NCI-H1694 treated with DMSO at 0.1 percent for 48 hours (cell line): ENCODE measurements at regions not wholly inside any gene's neighbourhood (a gene's known extent, or its start where the extent isn't known, plus 50 kb on each side); places are given as distances from the start of the nearest gene placed in this dataset.

Source experiments
- DNase-seq: peaks from one replicate; lab custom pipeline; 2025; lab: John Stamatoyannopoulos, UW

GRCh38 chr10:113420057-113420732 is 132.7 kb upstream of the HABP2 start:
- DNase-seq, result no peak

- DNase-seq, result no peak
Observed at GRCh38 chr10:113420733-113421675, 131.8 kb upstream of the HABP2 start.

GRCh38 chr10:113422371-113422770 is 130.5 kb upstream of the HABP2 start:
- no peak for DNase-seq

GRCh38 chr10:113423981-113424721 is 128.7 kb upstream of the HABP2 start:
- no peak for DNase-seq

- no peak for DNase-seq
Observed at GRCh38 chr10:113425008-113425407, 127.8 kb upstream of the HABP2 start.

DNA sequence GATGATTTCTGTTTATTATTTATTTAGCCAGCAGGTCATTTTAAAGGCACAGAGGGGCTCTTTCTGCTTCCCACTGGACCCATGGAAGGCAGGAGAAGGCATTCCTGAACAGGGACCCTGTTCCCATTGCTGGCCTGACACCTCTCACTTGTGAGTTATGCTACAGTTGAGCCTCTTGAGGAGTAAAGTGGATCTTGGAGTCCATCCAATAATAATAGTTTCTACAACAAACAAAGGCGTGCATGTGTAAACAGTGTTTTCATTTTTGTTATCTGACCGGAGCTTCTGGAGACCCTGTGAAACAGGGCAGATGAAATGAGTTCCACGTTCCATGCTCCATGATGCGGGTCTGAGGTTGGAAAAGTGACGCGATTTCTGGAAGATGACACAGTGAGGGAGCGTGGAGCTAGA is 127.3 kb upstream of the HABP2 start:
- no peak for DNase-seq

- DNase-seq, result no peak
Observed at GRCh38 chr10:113426181-113426877, 126.5 kb upstream of the HABP2 start.

GRCh38 chr10:113427236-113427735 is 125.6 kb upstream of the HABP2 start:
- DNase-seq, result no peak

- no peak for DNase-seq
Observed at GRCh38 chr10:113427811-113428558, 124.9 kb upstream of the HABP2 start.

GRCh38 chr10:113430634-113431397 is 122.0 kb upstream of the HABP2 start:
- DNase-seq, result no peak

- no peak for DNase-seq
Observed at GRCh38 chr10:113431398-113432160, 121.3 kb upstream of the HABP2 start.

DNA sequence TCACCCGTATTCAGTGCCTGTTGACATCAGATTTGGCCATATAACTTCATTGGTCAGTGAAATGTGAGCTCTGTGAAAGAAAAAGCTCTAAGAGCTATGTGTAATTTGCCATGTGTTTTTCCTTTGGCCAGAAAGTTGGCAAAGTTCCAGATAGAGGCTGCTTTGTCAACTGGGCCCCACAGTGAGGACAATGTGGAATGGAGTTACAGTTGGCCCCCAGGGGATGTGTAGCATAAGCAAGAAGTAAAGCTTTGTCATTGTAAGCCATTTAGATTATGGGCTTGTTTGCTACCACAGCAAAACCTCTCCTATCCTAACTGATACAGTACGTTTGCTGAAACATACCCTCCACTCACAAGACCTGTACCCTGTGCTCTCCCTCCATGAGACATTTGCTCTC is 119.1 kb upstream of the HABP2 start:
- DNase-seq, result no peak

DNA sequence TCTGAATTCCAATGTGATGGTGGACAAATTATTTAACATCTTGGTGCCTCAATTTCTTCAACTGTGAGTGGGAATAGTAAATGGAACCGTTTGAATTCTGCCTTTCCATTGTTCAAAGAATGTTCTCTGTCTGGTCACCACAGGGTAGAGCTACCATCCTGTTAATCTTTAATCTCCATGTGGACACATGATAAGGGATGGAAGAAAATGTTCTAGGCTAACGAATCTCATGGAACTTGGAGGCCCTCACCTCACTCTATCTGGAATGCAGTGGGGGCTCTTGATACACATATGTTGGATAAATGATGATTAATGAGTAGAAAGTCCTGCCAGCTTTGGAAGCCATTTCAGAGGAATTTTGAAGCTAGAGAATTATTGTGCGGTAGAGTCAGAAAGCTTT is 118.5 kb upstream of the HABP2 start:
- DNase-seq, result no peak

- DNase-seq, result no peak
Observed at GRCh38 chr10:113434950-113435349, 117.9 kb upstream of the HABP2 start.

DNA sequence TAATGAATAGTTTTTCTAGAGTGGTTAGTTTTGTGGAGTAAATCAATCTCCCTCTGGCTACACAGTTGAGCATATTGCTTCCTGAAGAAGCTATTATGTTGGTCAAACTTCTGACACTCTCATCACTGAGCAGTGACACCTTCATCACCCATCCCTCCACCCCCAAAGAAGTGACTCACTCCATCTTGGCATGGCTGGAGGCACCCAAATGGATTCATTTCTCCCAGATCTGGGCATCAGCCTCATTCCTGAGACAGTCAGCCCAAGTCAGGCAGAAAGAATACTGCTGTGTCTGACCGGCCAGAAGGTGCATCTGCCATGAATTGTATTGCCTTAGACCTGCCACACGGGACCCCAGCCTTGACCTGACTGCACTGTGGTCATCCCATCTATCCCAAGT is 117.0 kb upstream of the HABP2 start:
- DNase-seq, result no peak

GRCh38 chr10:113436851-113437250 is 116.0 kb upstream of the HABP2 start:
- no peak for DNase-seq

GRCh38 chr10:113438652-113439051 is 114.2 kb upstream of the HABP2 start:
- no peak for DNase-seq

- no peak for DNase-seq
Observed at GRCh38 chr10:113441220-113441619, 111.6 kb upstream of the HABP2 start.

GRCh38 chr10:113441686-113442270 is 111.1 kb upstream of the HABP2 start:
- no peak for DNase-seq
